ENCODE measurements at regions not wholly inside any gene's neighbourhood (a gene's known extent, or its start where the extent isn't known, plus 50 kb on each side); places are given as distances from the start of the nearest gene placed in this dataset.

- TF ChIP-seq POLR2AphosphoS5 (IDR thresholded peaks at IDR 0.05; ENCODE audit: low read depth) (no peak), CTCF (conservative IDR thresholded peaks at IDR 0.05; ENCODE audit: low read depth in 2 of 2) (no peak), REST (IDR thresholded peaks at IDR 0.05; ENCODE audit: unreplicated experiment) (no peak)
Observed at GRCh38 chr4:173475751-173476150, 54.3 kb downstream of the HAND2 start.
